PC-3 (cell line): ENCODE measurements at regions not wholly inside any gene's neighbourhood (a gene's known extent, or its start where the extent isn't known, plus 50 kb on each side); places are given as distances from the start of the nearest gene placed in this dataset.

Experiments
- ATAC-seq: fragments of 200-7000 bp; cut with Tn5 transposase; 2 replicates; pipeline ENCODE4 v1.9.1; 2020; ENCODE audit warnings: mild to moderate bottlenecking, moderate library complexity
- BruUV-seq: library from RNA; stranded (reverse); fragments of 400-500 nt; replicated peaks from 2 replicates; lab custom pipeline; 2021; lab: Mats Ljungman, UMichigan
- CTCF ChIA-PET: fragments of 300-600 bp; sonication (Branson Sonifier 250); formaldehyde crosslinking; loops from one replicate; lab custom pipeline; 2022; ENCODE audit warnings: antibody characterized with exemption; lab: Charles Lee
- POLR2A ChIA-PET: fragments of 300-600 bp; sonication (Branson Sonifier 250); formaldehyde crosslinking; loops from one replicate; lab custom pipeline; 2022; ENCODE audit warnings: antibody characterized with exemption; ENCODE audit not compliant: unreplicated experiment; lab: Charles Lee
- DNase-seq: peaks from one replicate; pipeline ENCODE4 v3.0.0-alpha.2; 2015
- H2AFZ ChIP-seq: fragments of 300-600 bp; sonication (generic); 2 replicates; pipeline ENCODE4 v1.6.0; 2016; ENCODE audit warnings: antibody characterized with exemption, low read length
- H3F3A ChIP-seq: fragments of 300-600 bp; sonication (generic); one replicate; pipeline ENCODE4 v1.6.0; 2017; ENCODE audit warnings: antibody characterized with exemption, low read length, control low read depth, mild to moderate bottlenecking; ENCODE audit not compliant: unreplicated experiment
- H3K27ac ChIP-seq: fragments of 300-600 bp; sonication (generic); 2 replicates; pipeline ENCODE4 v1.5.1; 2016; ENCODE audit warnings: mild to moderate bottlenecking, low read length
- H3K27me3 ChIP-seq: fragments of 300-600 bp; sonication (generic); 2 replicates; pipeline ENCODE4 v1.6.1; 2016; ENCODE audit warnings: low read length, mixed read lengths
- H3K36me3 ChIP-seq: fragments of 300-600 bp; sonication (generic); 2 replicates; pipeline ENCODE4 v1.6.1; 2016; ENCODE audit warnings: low read depth, mixed run types, low read length, mixed read lengths
- H3K4me1 ChIP-seq: fragments of 300-600 bp; sonication (generic); 2 replicates; pipeline ENCODE4 v1.5.1; 2016; ENCODE audit warnings: low read length; ENCODE audit not compliant: insufficient read depth
- H3K4me2 ChIP-seq: fragments of 300-600 bp; sonication (generic); 2 replicates; pipeline ENCODE4 v1.6.0; 2016; ENCODE audit warnings: low read length
- H3K4me3 ChIP-seq: fragments of 300-600 bp; sonication (generic); 2 replicates; pipeline ENCODE4 v1.5.1; 2016; ENCODE audit warnings: mild to moderate bottlenecking, low read length, mixed read lengths
- H3K79me2 ChIP-seq: fragments of 300-600 bp; sonication (generic); 2 replicates; pipeline ENCODE4 v1.6.1; 2017; ENCODE audit warnings: low read length, mixed read lengths
- H3K9ac ChIP-seq: fragments of 300-600 bp; sonication (generic); 2 replicates; pipeline ENCODE4 v1.6.0; 2016; ENCODE audit warnings: mild to moderate bottlenecking, low read length
- H3K9me2 ChIP-seq: fragments of 300-600 bp; sonication (generic); replicated peaks from 2 replicates; pipeline ENCODE4 v1.6.1; 2016; ENCODE audit warnings: mixed run types, low read length, mixed read lengths
- H3K9me3 ChIP-seq: fragments of 300-600 bp; sonication (generic); 2 replicates; pipeline ENCODE4 v1.6.1; 2016; ENCODE audit warnings: low read length, mixed read lengths
- H4K20me1 ChIP-seq: fragments of 300-600 bp; sonication (generic); 2 replicates; pipeline ENCODE4 v1.6.1; 2016; ENCODE audit warnings: low read length, mixed read lengths
- CTCF ChIP-seq: fragments of 300-600 bp; sonication (generic); conservative IDR thresholded peaks from 2 replicates; pipeline ENCODE4 v1.5.1; 2017; ENCODE audit warnings: antibody characterized with exemption, low read depth, mild to moderate bottlenecking, low read length
- EZH2 ChIP-seq: fragments of 300-600 bp; sonication (generic); IDR thresholded peaks from one replicate; pipeline ENCODE4 v1.6.1; 2017; ENCODE audit warnings: antibody characterized with exemption, mild to moderate bottlenecking, low read length; ENCODE audit not compliant: unreplicated experiment
- EZH2phosphoT487 ChIP-seq: fragments of 300-600 bp; sonication (generic); IDR thresholded peaks from 2 replicates; pipeline ENCODE4 v1.6.1; 2018; ENCODE audit warnings: mild to moderate bottlenecking, antibody characterized with exemption, low read length, borderline replicate concordance
- intact Hi-C: fragments of 100-400 bp; cut with micrococcal nuclease; formaldehyde crosslinking; loops from 2 replicates; pipeline ENCODE4 v1.9.0; 2023

GRCh38 chr3:144948711-144949110 is 977.1 kb downstream of the DIPK2A start:
- Histone ChIP-seq H3K27ac (no peak overlapping the region), H3K9ac (no peak overlapping the region), H3K9me3 (no peaks in the 10 kb centered on the region), H3K4me3 (no peak overlapping the region), H3K79me2 (no peaks in the 10 kb centered on the region), H3K36me3 (no peaks in the 10 kb centered on the region), H3K4me2 (no peak overlapping the region), H3K9me2 (no peaks in the 10 kb centered on the region), H3K4me1 (no peaks in the 10 kb centered on the region), H4K20me1 (no peaks in the 10 kb centered on the region), H3K27me3 (no peaks in the 10 kb centered on the region), H3F3A (no peaks in the 10 kb centered on the region), H2AFZ (no peak overlapping the region)
- intact Hi-C loops, result no loop called here
- TF ChIP-seq EZH2 (no peak), CTCF (no peak), EZH2phosphoT487 (no peak)
- CTCF ChIA-PET, result no interaction called here
- BruUV-seq, result no TSS peak
- POLR2A ChIA-PET, result no interaction called here
- ATAC-seq, result no peak
- no peak for DNase-seq

- no TSS peak for BruUV-seq
- no peaks in the 10 kb centered on the region for H3K4me1 ChIP-seq
- ChIA-PET POLR2A (no interaction called here), CTCF (no interaction called here)
- ATAC-seq (no peak), DNase-seq (no peak)
- no peaks in the 10 kb centered on the region for H3K27me3 ChIP-seq
- no peak overlapping the region for H3K4me2 ChIP-seq
- no peak overlapping the region for H3K4me3 ChIP-seq
- H3K79me2 ChIP-seq, result no peaks in the 10 kb centered on the region
- no peak overlapping the region for H3K27ac ChIP-seq
- H3K9ac ChIP-seq, result no peak overlapping the region
- H3K36me3 ChIP-seq, result no peaks in the 10 kb centered on the region
- no peaks in the 10 kb centered on the region for H4K20me1 ChIP-seq
- H3K9me2 ChIP-seq, result no peaks in the 10 kb centered on the region
- no peaks in the 10 kb centered on the region for H3K9me3 ChIP-seq
- no peak overlapping the region for H2AFZ ChIP-seq
- TF ChIP-seq CTCF (no peak), EZH2phosphoT487 (no peak), EZH2 (no peak)
- no peaks in the 10 kb centered on the region for H3F3A ChIP-seq
- intact Hi-C loops, result no loop called here
Observed at GRCh38 chr3:144953959-144954358, 982.3 kb downstream of the DIPK2A start.

- H3K4me1 ChIP-seq, result no peaks in the 10 kb centered on the region
- TF ChIP-seq CTCF, result no peak
- no peak for TF ChIP-seq EZH2phosphoT487
- no peak for TF ChIP-seq EZH2
- H2AFZ ChIP-seq, result no peak overlapping the region
- ChIA-PET POLR2A (no interaction called here), CTCF (no interaction called here)
- H3K4me3 ChIP-seq, result no peak overlapping the region
- H3K9ac ChIP-seq, result no peak overlapping the region
- H3K36me3 ChIP-seq, result no peaks in the 10 kb centered on the region
- H3F3A ChIP-seq, result no peaks in the 10 kb centered on the region
- no peaks in the 10 kb centered on the region for H3K27me3 ChIP-seq
- DNase-seq (no peak), ATAC-seq (no peak)
- H3K9me3 ChIP-seq, result no peaks in the 10 kb centered on the region
- intact Hi-C loops, result no loop called here
- no TSS peak for BruUV-seq
- no peaks in the 10 kb centered on the region for H3K79me2 ChIP-seq
- H4K20me1 ChIP-seq, result no peaks in the 10 kb centered on the region
- H3K9me2 ChIP-seq, result no peaks in the 10 kb centered on the region
- H3K27ac ChIP-seq, result no peak overlapping the region
- H3K4me2 ChIP-seq, result no peak overlapping the region
Observed at GRCh38 chr3:144957398-144958101, 985.9 kb downstream of the DIPK2A start.
